ENCODE measurements at regions not wholly inside any gene's neighbourhood (a gene's known extent, or its start where the extent isn't known, plus 50 kb on each side); places are given as distances from the start of the nearest gene placed in this dataset.

GRCh38 chr3:182729903-182730674 lies 63.2 kb upstream of the ATP11B start:
- Histone ChIP-seq H3K4me1 (ENCODE audit: control insufficient read depth in 2 of 3, insufficient read depth in 2 of 3, low read depth in 1 of 3, low read length in 3 of 3) (peaks cover 0 to 2% (median 0%) of the 10 kb centered on the region in 3 donors), H3K4me3 (ENCODE audit: low read length in 3 of 3) (no peak overlapping the region), H3K9ac (ENCODE audit: low read length in 3 of 3) (no peak overlapping the region), H3K27me3 (ENCODE audit: control insufficient read depth, insufficient read depth, low read length) (no peaks in the 10 kb centered on the region), H3K9me3 (ENCODE audit: control insufficient read depth in 2 of 3, insufficient read depth in 1 of 3, low read length in 3 of 3) (no peaks in the 10 kb centered on the region), H3K36me3 (ENCODE audit: control insufficient read depth in 2 of 3, insufficient read depth in 3 of 3, low read length in 3 of 3) (no peaks in the 10 kb centered on the region), H3K27ac (ENCODE audit: low read depth in 2 of 2, low read length in 2 of 2) (no peak overlapping the region)
- FAIRE-seq (no peak), DNase-seq (peak in 1 of 5 donors; percentile 21)
- TF ChIP-seq CTCF (IDR thresholded peaks at IDR 0.05; ENCODE audit: borderline replicate concordance, extremely low read depth, insufficient read depth): no peak
- intact Hi-C loops (cut with DNase I): no loop called here

GRCh38 chr3:182730675-182731042 lies 62.6 kb upstream of the ATP11B start:
- no peak for TF ChIP-seq CTCF (IDR thresholded peaks at IDR 0.05; ENCODE audit: borderline replicate concordance, extremely low read depth, insufficient read depth)
- no peak for DNase-seq
- Histone ChIP-seq H3K27ac (ENCODE audit: low read depth in 2 of 2, low read length in 2 of 2) (no peak overlapping the region), H3K9me3 (ENCODE audit: control insufficient read depth in 2 of 3, insufficient read depth in 1 of 3, low read length in 3 of 3) (no peaks in the 10 kb centered on the region), H3K4me1 (ENCODE audit: control insufficient read depth in 2 of 3, insufficient read depth in 2 of 3, low read depth in 1 of 3, low read length in 3 of 3) (no peaks in the 10 kb centered on the region), H3K4me3 (ENCODE audit: low read length in 3 of 3) (no peak overlapping the region), H3K36me3 (ENCODE audit: control insufficient read depth in 2 of 3, insufficient read depth in 3 of 3, low read length in 3 of 3) (no peaks in the 10 kb centered on the region), H3K27me3 (ENCODE audit: control insufficient read depth, insufficient read depth, low read length) (no peaks in the 10 kb centered on the region), H3K9ac (ENCODE audit: low read length in 3 of 3) (no peak overlapping the region)
- intact Hi-C loops (cut with DNase I): no loop called here
- FAIRE-seq: no peak

DNA sequence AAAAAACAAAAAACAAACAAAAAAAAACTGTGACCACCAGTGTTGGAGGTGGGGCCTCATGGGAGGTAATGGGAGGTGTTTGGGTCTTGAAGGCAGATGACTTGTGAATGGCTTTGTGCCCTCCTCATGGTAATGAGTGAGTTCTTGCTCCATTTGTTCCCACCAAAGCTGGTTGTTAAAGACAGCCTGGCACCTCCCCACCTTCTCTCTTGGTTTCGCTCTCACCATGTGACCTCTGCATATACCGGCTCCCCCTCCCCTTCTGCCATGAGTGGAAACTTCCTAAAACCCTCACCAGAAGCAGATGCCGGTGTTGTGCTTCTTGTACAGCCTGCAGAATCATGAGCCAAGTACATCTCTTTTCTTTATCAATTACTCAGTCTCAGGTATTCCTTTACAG lies 61.5 kb upstream of the ATP11B start:
- Histone ChIP-seq H3K36me3 (ENCODE audit: control insufficient read depth in 2 of 3, insufficient read depth in 3 of 3, low read length in 3 of 3) (no peaks in the 10 kb centered on the region), H3K9me3 (ENCODE audit: control insufficient read depth in 2 of 3, insufficient read depth in 1 of 3, low read length in 3 of 3) (no peaks in the 10 kb centered on the region), H3K27me3 (ENCODE audit: control insufficient read depth, insufficient read depth, low read length) (no peaks in the 10 kb centered on the region), H3K27ac (ENCODE audit: low read depth in 2 of 2, low read length in 2 of 2) (no peak overlapping the region), H3K4me3 (ENCODE audit: low read length in 3 of 3) (no peak overlapping the region), H3K9ac (ENCODE audit: low read length in 3 of 3) (no peak overlapping the region), H3K4me1 (ENCODE audit: control insufficient read depth in 2 of 3, insufficient read depth in 2 of 3, low read depth in 1 of 3, low read length in 3 of 3) (no peaks in the 10 kb centered on the region)
- DNase-seq: no peak
- no peak for TF ChIP-seq CTCF (IDR thresholded peaks at IDR 0.05; ENCODE audit: borderline replicate concordance, extremely low read depth, insufficient read depth)
- intact Hi-C loops (cut with DNase I): no loop called here
- no peak for FAIRE-seq

All from kidney (tissue), 13 donors.